Stimulated activated CD8-positive, alpha-beta memory T cell treated with anti-CD3 and anti-CD28 coated beads, Interleukin-7, amount 100 ng/mL, for 48 hours (primary cell): ENCODE measurements at regions not wholly inside any gene's neighbourhood (a gene's known extent, or its start where the extent isn't known, plus 50 kb on each side); places are given as distances from the start of the nearest gene placed in this dataset.

Source experiments
- DNase-seq, 2 donors: peaks; one replicate each; pipeline ENCODE4 v3.0.0-alpha.2; 2020; ENCODE audit warnings: low read depth in 1 of 2; ENCODE audit errors: extremely low read depth in 1 of 2

GRCh38 chr5:57338068-57338867, 144.3 kb downstream of the ACTBL2 start:
- no peak for DNase-seq

- no peak for DNase-seq
Measured at GRCh38 chr5:57335092-57335660, 147.4 kb downstream of the ACTBL2 start.

- no peak for DNase-seq
Measured at GRCh38 chr5:57334475-57334874, 148.1 kb downstream of the ACTBL2 start.

- DNase-seq, result no peak
Measured at GRCh38 chr5:57332361-57332760, 150.2 kb downstream of the ACTBL2 start.

GRCh38 chr5:57327561-57328367, 153.9 kb downstream of the GPBP1 start:
- DNase-seq, result no peak

GRCh38 chr5:57325678-57326397, 152.0 kb downstream of the GPBP1 start:
- no peak for DNase-seq

- no peak for DNase-seq
Measured at GRCh38 chr5:57324861-57325260, 151.0 kb downstream of the GPBP1 start.

GRCh38 chr5:57324181-57324580, 150.3 kb downstream of the GPBP1 start:
- no peak for DNase-seq

- DNase-seq, result no peak
Measured at GRCh38 chr5:57320582-57320981, 146.7 kb downstream of the GPBP1 start.

- no peak for DNase-seq
Measured at GRCh38 chr5:57319628-57320027, 145.8 kb downstream of the GPBP1 start.

- no peak for DNase-seq
Measured at GRCh38 chr5:57318251-57318650, 144.4 kb downstream of the GPBP1 start.

- no peak for DNase-seq
Measured at GRCh38 chr5:57317341-57317740, 143.5 kb downstream of the GPBP1 start.

- no peak for DNase-seq
Measured at GRCh38 chr5:57316798-57317327, 143.0 kb downstream of the GPBP1 start.

- DNase-seq, result no peak
Measured at GRCh38 chr5:57315941-57316340, 142.1 kb downstream of the GPBP1 start.
